ENCODE measurements at regions not wholly inside any gene's neighbourhood (a gene's known extent, or its start where the extent isn't known, plus 50 kb on each side); places are given as distances from the start of the nearest gene placed in this dataset.
"Not testable (repeated sequence)": the region's sequence is repeated elsewhere in the genome, so short reads cannot be mapped to it uniquely, and the experiment has no call there.

- peak; percentile 42 for DNase-seq
- no peaks in the 10 kb centered on the region for H3K36me3 ChIP-seq
- no peaks in the 10 kb centered on the region for H3K27me3 ChIP-seq
- H3K9me3 ChIP-seq, result no peaks in the 10 kb centered on the region
- H3K4me3 ChIP-seq, result no peak overlapping the region
Measured at GRCh38 chr7:155228459-155228845, 69.2 kb upstream of the INSIG1 start.

- Histone ChIP-seq H3K27me3 (no peaks in the 10 kb centered on the region), H3K9me3 (no peaks in the 10 kb centered on the region), H3K36me3 (no peaks in the 10 kb centered on the region), H3K4me3 (no peak overlapping the region)
- DNase-seq, result no peak
Measured at GRCh38 chr7:155228894-155229293, 68.8 kb upstream of the INSIG1 start.

GRCh38 chr7:155229548-155230168, 68.0 kb upstream of the INSIG1 start:
- Histone ChIP-seq H3K36me3 (no peaks in the 10 kb centered on the region), H3K27me3 (no peaks in the 10 kb centered on the region), H3K9me3 (no peaks in the 10 kb centered on the region), H3K4me3 (no peak overlapping the region)
- no peak for DNase-seq

- H3K4me3 ChIP-seq, result no peak overlapping the region
- no peaks in the 10 kb centered on the region for H3K27me3 ChIP-seq
- DNase-seq, result peak; percentile 94
- no peaks in the 10 kb centered on the region for H3K9me3 ChIP-seq
- no peaks in the 10 kb centered on the region for H3K36me3 ChIP-seq
Measured at GRCh38 chr7:155230169-155230593, 67.5 kb upstream of the INSIG1 start.

- DNase-seq, result no peak
- no peak overlapping the region for H3K4me3 ChIP-seq
- H3K36me3 ChIP-seq, result no peaks in the 10 kb centered on the region
- H3K27me3 ChIP-seq, result no peaks in the 10 kb centered on the region
- H3K9me3 ChIP-seq, result no peaks in the 10 kb centered on the region
Measured at GRCh38 chr7:155231241-155231800, 66.4 kb upstream of the INSIG1 start.

GRCh38 chr7:155231941-155232340, 65.7 kb upstream of the INSIG1 start:
- no peak overlapping the region for H3K4me3 ChIP-seq
- DNase-seq, result no peak
- no peaks in the 10 kb centered on the region for H3K36me3 ChIP-seq
- H3K9me3 ChIP-seq, result no peaks in the 10 kb centered on the region
- no peaks in the 10 kb centered on the region for H3K27me3 ChIP-seq

- no peak for DNase-seq
- no peaks in the 10 kb centered on the region for H3K9me3 ChIP-seq
- H3K4me3 ChIP-seq, result no peak overlapping the region
- no peaks in the 10 kb centered on the region for H3K36me3 ChIP-seq
- H3K27me3 ChIP-seq, result no peaks in the 10 kb centered on the region
Measured at GRCh38 chr7:155232911-155233310, 64.8 kb upstream of the INSIG1 start.

GRCh38 chr7:155233311-155234157, 64.1 kb upstream of the INSIG1 start:
- no peaks in the 10 kb centered on the region for H3K27me3 ChIP-seq
- no peak for DNase-seq
- no peaks in the 10 kb centered on the region for H3K36me3 ChIP-seq

GRCh38 chr7:155234158-155234492, 63.6 kb upstream of the INSIG1 start:
- Histone ChIP-seq H3K27me3 (no peaks in the 10 kb centered on the region), H3K36me3 (no peaks in the 10 kb centered on the region), H3K4me3 (no peak overlapping the region), H3K9me3 (no peaks in the 10 kb centered on the region)
- DNase-seq, result no peak

More at GRCh38 chr7:155233311-155234157, 64.1 kb upstream of the INSIG1 start:
- Histone ChIP-seq H3K9me3 (no peaks in the 10 kb centered on the region), H3K4me3 (no peak overlapping the region)

- no peaks in the 10 kb centered on the region for H3K27me3 ChIP-seq
- no peak overlapping the region for H3K4me3 ChIP-seq
- H3K36me3 ChIP-seq, result no peaks in the 10 kb centered on the region
- peak; percentile 29 for DNase-seq
- no peaks in the 10 kb centered on the region for H3K9me3 ChIP-seq
Measured at GRCh38 chr7:155234950-155235789, 62.5 kb upstream of the INSIG1 start.

GRCh38 chr7:155236386-155236785, 61.3 kb upstream of the INSIG1 start:
- Histone ChIP-seq H3K36me3 (no peaks in the 10 kb centered on the region), H3K27me3 (no peaks in the 10 kb centered on the region), H3K4me3 (no peak overlapping the region), H3K9me3 (no peaks in the 10 kb centered on the region)
- no peak for DNase-seq

GRCh38 chr7:155237297-155237696, 60.4 kb upstream of the INSIG1 start:
- DNase-seq, result no peak
- Histone ChIP-seq H3K36me3 (no peaks in the 10 kb centered on the region), H3K27me3 (no peaks in the 10 kb centered on the region), H3K4me3 (no peak overlapping the region), H3K9me3 (no peaks in the 10 kb centered on the region)

GRCh38 chr7:155237730-155238129, 59.9 kb upstream of the INSIG1 start:
- H3K27me3 ChIP-seq, result no peaks in the 10 kb centered on the region
- DNase-seq, result no peak
- H3K4me3 ChIP-seq, result no peak overlapping the region
- no peaks in the 10 kb centered on the region for H3K9me3 ChIP-seq
- no peaks in the 10 kb centered on the region for H3K36me3 ChIP-seq

GRCh38 chr7:155239431-155240087, 58.1 kb upstream of the INSIG1 start:
- not testable (repeated sequence) for DNase-seq, H3K4me3 ChIP-seq, H3K9me3 ChIP-seq, H3K27me3 ChIP-seq, H3K36me3 ChIP-seq

- Histone ChIP-seq H3K27me3 (no peaks in the 10 kb centered on the region), H3K4me3 (no peak overlapping the region), H3K36me3 (no peaks in the 10 kb centered on the region), H3K9me3 (no peaks in the 10 kb centered on the region)
- no peak for DNase-seq
Measured at GRCh38 chr7:155244675-155245074, 53.0 kb upstream of the INSIG1 start.

- H3K9me3 ChIP-seq, result no peaks in the 10 kb centered on the region
- no peak for DNase-seq
Measured at GRCh38 chr7:155247479-155248365, 50.0 kb upstream of the INSIG1 start.

More at GRCh38 chr7:155247479-155248365, 50.0 kb upstream of the INSIG1 start:
- Histone ChIP-seq H3K4me3 (no peak overlapping the region), H3K27me3 (no peaks in the 10 kb centered on the region), H3K36me3 (no peaks in the 10 kb centered on the region)

All from MG63 (cell line).